ENCODE measurements at regions not wholly inside any gene's neighbourhood (a gene's known extent, or its start where the extent isn't known, plus 50 kb on each side); places are given as distances from the start of the nearest gene placed in this dataset.

- H3K4me1 Mint-ChIP-seq (ENCODE audit: insufficient read depth, unreplicated experiment), result no peaks in the 10 kb centered on the region
- no peak for TF ChIP-seq CTCF (IDR thresholded peaks at IDR 0.05; ENCODE audit: unreplicated experiment)
- CTCF ChIA-PET, result no interaction called here
- BruUV-seq (replicated peaks), result no TSS peak
- DNase-seq (ENCODE audit: unreplicated experiment), result no peak
- H3K27ac Mint-ChIP-seq (ENCODE audit: low read depth, unreplicated experiment), result no peak overlapping the region
- no peaks in the 10 kb centered on the region for H3K36me3 Mint-ChIP-seq (ENCODE audit: insufficient read depth, unreplicated experiment)
- intact Hi-C loops (cut with micrococcal nuclease), result no loop called here
- peaks cover 25% of the 10 kb centered on the region for H3K27me3 Mint-ChIP-seq (ENCODE audit: insufficient read depth, unreplicated experiment)
- no peak overlapping the region for H3K4me3 Mint-ChIP-seq (ENCODE audit: unreplicated experiment)
- POLR2A ChIA-PET, result no interaction called here
- H3K9me3 Mint-ChIP-seq (ENCODE audit: unreplicated experiment), result no peaks in the 10 kb centered on the region
These were observed 126.3 kb upstream of the PCSK2 start for GRCh38 chr20:17100506-17100905.

GRCh38 chr20:17107127-17107526, 119.7 kb upstream of the PCSK2 start:
- no peak for TF ChIP-seq CTCF (IDR thresholded peaks at IDR 0.05; ENCODE audit: unreplicated experiment)
- ChIA-PET CTCF (interaction anchor here (1.0 kb wide), 2 partner anchors 55 to 682 kb away, joined by 3 read pairs; no protein-coding TSS in a partner anchor), POLR2A (no interaction called here)
- BruUV-seq (replicated peaks), result no TSS peak
- no peaks in the 10 kb centered on the region for H3K27me3 Mint-ChIP-seq (ENCODE audit: insufficient read depth, unreplicated experiment)
- H3K27ac Mint-ChIP-seq (ENCODE audit: low read depth, unreplicated experiment), result no peak overlapping the region
- H3K4me1 Mint-ChIP-seq (ENCODE audit: insufficient read depth, unreplicated experiment), result no peaks in the 10 kb centered on the region
- DNase-seq (ENCODE audit: unreplicated experiment), result no peak
- H3K4me3 Mint-ChIP-seq (ENCODE audit: unreplicated experiment), result no peak overlapping the region
- intact Hi-C loops (cut with micrococcal nuclease), result no loop called here
- H3K9me3 Mint-ChIP-seq (ENCODE audit: unreplicated experiment), result no peaks in the 10 kb centered on the region
- no peaks in the 10 kb centered on the region for H3K36me3 Mint-ChIP-seq (ENCODE audit: insufficient read depth, unreplicated experiment)

GRCh38 chr20:17108896-17109295, 117.9 kb upstream of the PCSK2 start:
- Mint-ChIP-seq H3K36me3 (ENCODE audit: insufficient read depth, unreplicated experiment) (no peaks in the 10 kb centered on the region), H3K27ac (ENCODE audit: low read depth, unreplicated experiment) (no peak overlapping the region), H3K4me1 (ENCODE audit: insufficient read depth, unreplicated experiment) (no peaks in the 10 kb centered on the region), H3K4me3 (ENCODE audit: unreplicated experiment) (no peak overlapping the region), H3K9me3 (ENCODE audit: unreplicated experiment) (no peaks in the 10 kb centered on the region), H3K27me3 (ENCODE audit: insufficient read depth, unreplicated experiment) (no peaks in the 10 kb centered on the region)
- no peak for TF ChIP-seq CTCF (IDR thresholded peaks at IDR 0.05; ENCODE audit: unreplicated experiment)
- BruUV-seq (replicated peaks), result no TSS peak
- ChIA-PET POLR2A (no interaction called here), CTCF (no interaction called here)
- DNase-seq (ENCODE audit: unreplicated experiment), result no peak
- intact Hi-C loops (cut with micrococcal nuclease), result no loop called here

- CTCF ChIA-PET, result no interaction called here
- DNase-seq (ENCODE audit: unreplicated experiment), result no peak
- POLR2A ChIA-PET, result no interaction called here
- intact Hi-C loops (cut with micrococcal nuclease), result no loop called here
- Mint-ChIP-seq H3K27ac (ENCODE audit: low read depth, unreplicated experiment) (no peak overlapping the region), H3K4me3 (ENCODE audit: unreplicated experiment) (no peak overlapping the region), H3K4me1 (ENCODE audit: insufficient read depth, unreplicated experiment) (no peaks in the 10 kb centered on the region), H3K9me3 (ENCODE audit: unreplicated experiment) (no peaks in the 10 kb centered on the region), H3K27me3 (ENCODE audit: insufficient read depth, unreplicated experiment) (no peaks in the 10 kb centered on the region), H3K36me3 (ENCODE audit: insufficient read depth, unreplicated experiment) (no peaks in the 10 kb centered on the region)
- TF ChIP-seq CTCF (IDR thresholded peaks at IDR 0.05; ENCODE audit: unreplicated experiment), result no peak
- BruUV-seq (replicated peaks), result no TSS peak
These were observed 117.5 kb upstream of the PCSK2 start for GRCh38 chr20:17109307-17109706.
